ENCODE measurements at regions not wholly inside any gene's neighbourhood (a gene's known extent, or its start where the extent isn't known, plus 50 kb on each side); places are given as distances from the start of the nearest gene placed in this dataset.

DNA sequence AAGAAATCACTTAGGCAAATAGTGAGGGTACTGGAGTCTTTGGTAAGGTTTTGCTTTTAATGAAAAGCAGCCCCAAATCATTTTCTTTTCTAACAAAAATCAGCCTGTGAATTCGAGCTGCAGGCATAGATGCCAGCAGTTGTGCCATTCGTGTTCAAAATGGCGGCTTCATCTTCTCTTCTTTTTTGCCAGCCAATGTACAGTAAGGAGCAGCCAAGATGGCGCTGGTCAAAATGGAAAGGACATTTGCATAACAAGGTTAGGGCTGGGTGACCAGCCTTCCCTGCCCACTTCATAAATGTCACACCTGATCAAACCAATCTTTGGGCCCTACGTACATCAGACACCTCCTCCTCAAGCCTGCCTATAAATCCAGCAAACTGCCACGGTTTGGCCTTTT lies 100.2 kb upstream of the RGS1 start:
- in situ Hi-C loops (cut with HindIII; ENCODE audit: low sequenced_read_pairs): no loop called here
- no peak for TF ChIP-seq CTCF (IDR thresholded peaks at IDR 0.05; ENCODE audit: low read depth, low read length)
- DNase-seq (ENCODE audit: low read depth, low spot score): no peak
- H3K4me3 ChIP-seq (ENCODE audit: low read depth, low read length): no peak overlapping the region

- no peak for DNase-seq (ENCODE audit: low read depth, low spot score)
- TF ChIP-seq CTCF (IDR thresholded peaks at IDR 0.05; ENCODE audit: low read depth, low read length): no peak
- H3K4me3 ChIP-seq (ENCODE audit: low read depth, low read length): no peak overlapping the region
- in situ Hi-C loops (cut with HindIII; ENCODE audit: low sequenced_read_pairs): no loop called here
Measured at GRCh38 chr1:192475970-192476369, 99.6 kb upstream of the RGS1 start.

GRCh38 chr1:192476802-192477298 lies 98.7 kb upstream of the RGS1 start:
- in situ Hi-C loops (cut with HindIII; ENCODE audit: low sequenced_read_pairs): no loop called here
- H3K4me3 ChIP-seq (ENCODE audit: low read depth, low read length): no peak overlapping the region
- TF ChIP-seq CTCF (IDR thresholded peaks at IDR 0.05; ENCODE audit: low read depth, low read length): no peak
- peak; percentile 72 for DNase-seq (ENCODE audit: low read depth, low spot score)

DNA sequence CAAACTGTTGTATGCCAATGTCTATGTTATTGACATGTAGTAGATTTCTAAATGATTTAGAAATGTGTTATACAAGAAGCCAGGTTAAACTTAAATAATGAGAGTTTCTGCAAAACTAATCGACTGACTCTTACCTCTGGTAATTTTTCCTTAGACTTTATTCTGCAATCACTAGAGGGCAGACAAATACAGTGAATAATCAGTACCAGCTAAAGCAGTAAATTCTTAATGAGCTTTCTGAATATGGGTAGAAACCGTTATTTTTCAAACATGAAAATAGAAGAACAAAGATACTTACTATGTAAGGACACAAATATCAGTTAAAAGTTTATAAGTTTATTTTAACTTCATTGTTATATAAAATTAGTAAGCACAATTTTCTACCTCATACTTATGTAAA lies 97.9 kb upstream of the RGS1 start:
- peak; percentile 76 for DNase-seq (ENCODE audit: low read depth, low spot score)
- peak; percentile 45 for TF ChIP-seq CTCF (IDR thresholded peaks at IDR 0.05; ENCODE audit: low read depth, low read length)
- H3K4me3 ChIP-seq (ENCODE audit: low read depth, low read length): no peak overlapping the region
- in situ Hi-C loops (cut with HindIII; ENCODE audit: low sequenced_read_pairs): no loop called here

DNA sequence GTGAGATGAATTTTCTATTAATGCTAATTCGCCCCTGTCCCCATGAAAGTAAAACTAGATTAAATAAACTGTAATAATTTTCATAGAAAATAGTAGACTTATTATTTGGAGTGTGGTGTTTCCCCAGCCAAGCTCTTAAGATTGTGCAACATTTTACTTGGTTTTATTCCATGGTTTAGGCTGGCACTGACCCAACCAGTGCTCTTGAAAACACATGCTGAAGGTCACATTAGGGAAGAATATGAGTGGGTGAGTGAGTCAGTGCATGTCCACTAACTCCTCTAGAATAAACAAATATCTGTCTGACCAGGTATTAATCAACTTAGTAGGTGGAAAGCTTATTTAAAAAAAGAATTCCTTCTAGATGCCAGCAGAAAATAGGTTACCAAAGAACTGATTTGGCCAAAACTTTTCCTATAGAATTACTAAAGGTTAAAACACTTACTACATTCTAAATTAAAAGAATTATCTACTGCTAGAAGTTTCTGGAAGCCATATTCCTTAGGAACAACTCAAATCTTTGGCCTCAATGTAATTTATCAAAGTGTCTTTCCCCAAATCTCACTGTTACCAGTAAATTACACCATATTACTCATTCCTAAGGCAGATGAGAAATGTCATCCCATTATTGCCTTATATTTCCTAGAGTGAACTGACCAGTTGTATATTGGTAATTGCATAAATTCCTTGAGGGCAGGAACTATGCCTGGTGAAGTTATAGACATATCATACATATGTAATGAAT lies 89.7 kb upstream of the RGS1 start:
- peak; percentile 99 for DNase-seq (ENCODE audit: low read depth, low spot score)
- in situ Hi-C loops (cut with HindIII; ENCODE audit: low sequenced_read_pairs): no loop called here
- TF ChIP-seq CTCF (IDR thresholded peaks at IDR 0.05; ENCODE audit: low read depth, low read length): no peak
- H3K4me3 ChIP-seq (ENCODE audit: low read depth, low read length): no peak overlapping the region

DNA sequence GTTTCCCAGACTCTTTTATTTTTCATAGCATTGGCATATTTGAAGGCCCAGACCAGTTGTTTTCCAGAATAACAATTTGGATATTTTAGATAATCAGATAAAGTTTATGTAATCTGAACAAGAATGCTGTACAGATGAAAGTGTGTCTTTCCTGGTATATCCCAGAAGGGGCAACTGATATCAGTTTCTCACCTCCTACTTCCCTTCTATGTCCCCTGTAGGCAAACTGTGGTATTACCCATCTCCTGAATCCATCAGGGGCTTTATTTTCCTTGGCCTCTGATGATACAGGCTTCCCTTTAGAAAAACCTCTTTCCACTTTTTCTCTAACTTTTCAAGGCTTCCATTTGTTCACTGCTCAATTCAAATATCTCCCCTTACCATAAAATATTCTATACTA lies 87.5 kb upstream of the RGS1 start:
- in situ Hi-C loops (cut with HindIII; ENCODE audit: low sequenced_read_pairs): no loop called here
- no peak for DNase-seq (ENCODE audit: low read depth, low spot score)
- H3K4me3 ChIP-seq (ENCODE audit: low read depth, low read length): no peak overlapping the region
- no peak for TF ChIP-seq CTCF (IDR thresholded peaks at IDR 0.05; ENCODE audit: low read depth, low read length)

All from astrocyte of the spinal cord (primary cell).